ENCODE measurements at regions not wholly inside any gene's neighbourhood (a gene's known extent, or its start where the extent isn't known, plus 50 kb on each side); places are given as distances from the start of the nearest gene placed in this dataset.
"Not testable (repeated sequence)": the region's sequence is repeated elsewhere in the genome, so short reads cannot be mapped to it uniquely, and the experiment has no call there.

- no peak for DNase-seq
- Histone ChIP-seq H3K27ac (no peak overlapping the region), H3K9me3 (no peaks in the 10 kb centered on the region), H3K36me3 (no peaks in the 10 kb centered on the region), H3K27me3 (no peaks in the 10 kb centered on the region), H3K4me3 (no peak overlapping the region), H3K4me1 (no peaks in the 10 kb centered on the region)
- no peak for TF ChIP-seq CTCF (IDR thresholded peaks at IDR 0.05)
These were observed 68.9 kb upstream of the NCOA3 start for GRCh38 chr20:47432834-47433210.

GRCh38 chr20:47434128-47434779 lies 67.4 kb upstream of the NCOA3 start:
- DNase-seq, H3K36me3 ChIP-seq, H3K4me3 ChIP-seq: not testable (repeated sequence)

GRCh38 chr20:47438464-47439381 lies 63.0 kb upstream of the NCOA3 start:
- peak overlapping the region in 3 of 4 donors; percentile 30 to 71 (median 48) for H3K27ac ChIP-seq
- peak in 2 of 3 donors; percentile 56 to 61 for DNase-seq

More at GRCh38 chr20:47434128-47434779, 67.4 kb upstream of the NCOA3 start:
- not testable (repeated sequence) for H3K27me3 ChIP-seq, H3K27ac ChIP-seq, H3K4me1 ChIP-seq, H3K9me3 ChIP-seq

GRCh38 chr20:47440857-47441773 lies 60.6 kb upstream of the NCOA3 start:
- TF ChIP-seq POLR2A (IDR thresholded peaks at IDR 0.05) (no peak), CTCF (IDR thresholded peaks at IDR 0.05) (no peak)
- no peaks in the 10 kb centered on the region for H3K36me3 ChIP-seq
- H3K4me3 ChIP-seq: no peak overlapping the region
- DNase-seq: no peak
- no peaks in the 10 kb centered on the region for H3K27me3 ChIP-seq
- H3K27ac ChIP-seq: peak overlapping the region in 1 of 4 donors; percentile 71
- H3K9me3 ChIP-seq: no peaks in the 10 kb centered on the region
- H3K4me1 ChIP-seq: peaks cover 0 to 3% (median 0%) of the 10 kb centered on the region in 4 donors

More at GRCh38 chr20:47438464-47439381, 63.0 kb upstream of the NCOA3 start:
- H3K36me3 ChIP-seq: no peaks in the 10 kb centered on the region
- peaks cover 0 to 3% (median 0%) of the 10 kb centered on the region in 4 donors for H3K4me1 ChIP-seq
- TF ChIP-seq POLR2A (IDR thresholded peaks at IDR 0.05) (no peak), CTCF (IDR thresholded peaks at IDR 0.05) (no peak)
- no peaks in the 10 kb centered on the region for H3K27me3 ChIP-seq
- H3K4me3 ChIP-seq: no peak overlapping the region
- H3K9me3 ChIP-seq: no peaks in the 10 kb centered on the region

GRCh38 chr20:47441774-47442150 lies 59.9 kb upstream of the NCOA3 start:
- no peak for TF ChIP-seq CTCF (IDR thresholded peaks at IDR 0.05)
- TF ChIP-seq POLR2A (IDR thresholded peaks at IDR 0.05): no peak

GRCh38 chr20:47443060-47443459 lies 58.6 kb upstream of the NCOA3 start:
- H3K27me3 ChIP-seq, H3K9me3 ChIP-seq, DNase-seq, H3K27ac ChIP-seq, H3K4me3 ChIP-seq, H3K4me1 ChIP-seq, H3K36me3 ChIP-seq: not testable (repeated sequence)

More at GRCh38 chr20:47441774-47442150, 59.9 kb upstream of the NCOA3 start:
- Histone ChIP-seq H3K9me3 (no peaks in the 10 kb centered on the region), H3K27me3 (no peaks in the 10 kb centered on the region), H3K4me1 (peaks cover 0 to 3% (median 0%) of the 10 kb centered on the region in 4 donors), H3K27ac (no peak overlapping the region), H3K36me3 (no peaks in the 10 kb centered on the region), H3K4me3 (no peak overlapping the region)
- no peak for DNase-seq
